ENCODE measurements at regions not wholly inside any gene's neighbourhood (a gene's known extent, or its start where the extent isn't known, plus 50 kb on each side); places are given as distances from the start of the nearest gene placed in this dataset.

DNA sequence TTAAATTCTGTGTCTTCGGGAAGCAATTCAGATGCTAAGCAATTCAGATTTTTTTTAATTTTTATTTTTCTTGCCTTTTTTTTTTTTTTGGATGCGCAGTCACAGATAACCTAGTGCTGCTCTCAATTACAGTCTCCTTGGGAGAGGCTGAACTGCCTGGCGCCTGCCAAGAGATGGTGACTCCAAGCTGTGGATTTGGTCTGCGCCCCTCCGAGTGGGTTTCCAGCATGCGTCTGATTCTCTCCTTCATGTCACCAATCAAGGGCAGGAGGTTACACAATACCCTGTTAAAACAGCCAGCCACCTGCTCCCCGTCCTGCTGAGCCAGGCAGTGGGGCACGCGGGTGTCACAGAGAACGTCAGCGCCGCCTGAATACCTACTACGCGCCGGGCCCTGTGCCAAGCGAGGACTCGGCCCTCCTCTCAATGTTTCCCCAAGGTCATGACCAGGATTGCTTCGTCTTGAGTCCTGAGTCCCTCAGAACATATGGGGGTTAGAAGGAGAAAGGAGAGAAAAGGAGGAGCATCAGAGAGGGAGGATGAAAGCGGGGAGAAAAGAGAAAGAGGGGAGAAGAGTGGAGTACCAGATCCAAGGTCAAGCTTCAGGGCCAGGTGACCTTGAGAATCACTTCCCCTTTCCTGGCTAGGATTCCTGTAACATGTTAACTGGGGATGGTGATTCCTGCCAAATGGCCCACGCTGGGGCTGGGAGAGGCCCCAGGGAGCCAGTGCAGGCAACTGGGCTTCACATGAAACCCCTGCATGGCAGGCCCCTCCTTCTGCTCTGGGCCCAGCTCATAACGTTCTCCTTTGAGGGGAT lies 213.6 kb downstream of the URI1 start:
- TF ChIP-seq, protein P1, sequence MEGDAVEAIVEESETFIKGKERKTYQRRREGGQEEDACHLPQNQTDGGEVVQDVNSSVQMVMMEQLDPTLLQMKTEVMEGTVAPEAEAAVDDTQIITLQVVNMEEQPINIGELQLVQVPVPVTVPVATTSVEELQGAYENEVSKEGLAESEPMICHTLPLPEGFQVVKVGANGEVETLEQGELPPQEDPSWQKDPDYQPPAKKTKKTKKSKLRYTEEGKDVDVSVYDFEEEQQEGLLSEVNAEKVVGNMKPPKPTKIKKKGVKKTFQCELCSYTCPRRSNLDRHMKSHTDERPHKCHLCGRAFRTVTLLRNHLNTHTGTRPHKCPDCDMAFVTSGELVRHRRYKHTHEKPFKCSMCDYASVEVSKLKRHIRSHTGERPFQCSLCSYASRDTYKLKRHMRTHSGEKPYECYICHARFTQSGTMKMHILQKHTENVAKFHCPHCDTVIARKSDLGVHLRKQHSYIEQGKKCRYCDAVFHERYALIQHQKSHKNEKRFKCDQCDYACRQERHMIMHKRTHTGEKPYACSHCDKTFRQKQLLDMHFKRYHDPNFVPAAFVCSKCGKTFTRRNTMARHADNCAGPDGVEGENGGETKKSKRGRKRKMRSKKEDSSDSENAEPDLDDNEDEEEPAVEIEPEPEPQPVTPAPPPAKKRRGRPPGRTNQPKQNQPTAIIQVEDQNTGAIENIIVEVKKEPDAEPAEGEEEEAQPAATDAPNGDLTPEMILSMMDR (IDR thresholded peaks at IDR 0.05): no peak
- TF ChIP-seq POLR2A (IDR thresholded peaks at IDR 0.05) (no peak), EP300 (IDR thresholded peaks at IDR 0.05) (no peak)

All from tibial nerve (tissue), 4 donors.